SK-N-SH (cell line): ENCODE measurements at regions not wholly inside any gene's neighbourhood (a gene's known extent, or its start where the extent isn't known, plus 50 kb on each side); places are given as distances from the start of the nearest gene placed in this dataset.

Experiments used
- FOXJ3 ChIP-seq: sonication (generic); formaldehyde crosslinking; IDR thresholded peaks from 2 replicates; pipeline ENCODE4 v1.5.1; 2020; ENCODE audit warnings: mild to moderate bottlenecking, missing genetic modification reagents
- POLR2AphosphoS5 ChIP-seq: IDR thresholded peaks from 2 replicates; pipeline ENCODE4 v1.6.1; 2012; ENCODE audit warnings: low read depth, low read length
- RAD21 ChIP-seq: IDR thresholded peaks from 2 replicates; pipeline ENCODE4 v1.6.1; 2012; ENCODE audit warnings: mild to moderate bottlenecking, low read length
- RCOR1 ChIP-seq: fragments of 150-350 bp; IDR thresholded peaks from 2 replicates; pipeline ENCODE4 v1.6.1; 2017; ENCODE audit warnings: antibody characterized with exemption, low read length
- TF ChIP-seq, protein P1 (sequence below): fragments of 200-600 bp; sonication (generic); IDR thresholded peaks from 2 replicates; pipeline ENCODE4 v1.6.1; 2017; ENCODE audit warnings: antibody characterized with exemption, mild to moderate bottlenecking, moderate library complexity
- TF ChIP-seq, protein P2 (sequence below): fragments of 150-350 bp; IDR thresholded peaks from 2 replicates; pipeline ENCODE4 v1.6.1; 2017; ENCODE audit warnings: antibody characterized with exemption, low read length, low read depth, borderline replicate concordance
- TF ChIP-seq, protein P3 (sequence below): IDR thresholded peaks from 2 replicates; pipeline ENCODE4 v1.6.1; 2012; ENCODE audit warnings: mild to moderate bottlenecking, low read depth, low read length, moderate library complexity

DNA sequence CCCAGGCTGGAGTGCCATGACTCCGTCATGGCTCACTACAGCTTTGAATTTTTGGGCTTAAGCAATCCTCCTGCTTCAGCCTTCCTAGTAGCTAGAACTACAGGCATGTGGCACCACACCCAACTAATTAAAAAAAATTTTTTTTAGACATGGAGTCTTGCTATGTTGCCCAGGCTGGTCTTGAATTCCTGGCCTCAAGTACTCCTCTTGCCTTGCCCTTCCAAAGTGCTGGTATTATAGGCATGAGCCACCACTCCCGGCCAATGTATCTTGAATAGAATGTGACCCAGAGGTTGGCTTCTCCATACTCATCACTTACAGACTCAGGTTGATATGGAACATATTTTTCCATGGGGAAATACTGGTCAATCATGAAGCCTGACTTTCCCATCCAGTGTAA lies 51.2 kb upstream of the JAK2 start:
- TF ChIP-seq FOXJ3 (CRISPR knock-in tag) (no peak), RCOR1 (no peak), POLR2AphosphoS5 (no peak), RAD21 (no peak)
- TF ChIP-seq, protein P1, sequence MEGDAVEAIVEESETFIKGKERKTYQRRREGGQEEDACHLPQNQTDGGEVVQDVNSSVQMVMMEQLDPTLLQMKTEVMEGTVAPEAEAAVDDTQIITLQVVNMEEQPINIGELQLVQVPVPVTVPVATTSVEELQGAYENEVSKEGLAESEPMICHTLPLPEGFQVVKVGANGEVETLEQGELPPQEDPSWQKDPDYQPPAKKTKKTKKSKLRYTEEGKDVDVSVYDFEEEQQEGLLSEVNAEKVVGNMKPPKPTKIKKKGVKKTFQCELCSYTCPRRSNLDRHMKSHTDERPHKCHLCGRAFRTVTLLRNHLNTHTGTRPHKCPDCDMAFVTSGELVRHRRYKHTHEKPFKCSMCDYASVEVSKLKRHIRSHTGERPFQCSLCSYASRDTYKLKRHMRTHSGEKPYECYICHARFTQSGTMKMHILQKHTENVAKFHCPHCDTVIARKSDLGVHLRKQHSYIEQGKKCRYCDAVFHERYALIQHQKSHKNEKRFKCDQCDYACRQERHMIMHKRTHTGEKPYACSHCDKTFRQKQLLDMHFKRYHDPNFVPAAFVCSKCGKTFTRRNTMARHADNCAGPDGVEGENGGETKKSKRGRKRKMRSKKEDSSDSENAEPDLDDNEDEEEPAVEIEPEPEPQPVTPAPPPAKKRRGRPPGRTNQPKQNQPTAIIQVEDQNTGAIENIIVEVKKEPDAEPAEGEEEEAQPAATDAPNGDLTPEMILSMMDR, result no peak
- TF ChIP-seq, protein P2, sequence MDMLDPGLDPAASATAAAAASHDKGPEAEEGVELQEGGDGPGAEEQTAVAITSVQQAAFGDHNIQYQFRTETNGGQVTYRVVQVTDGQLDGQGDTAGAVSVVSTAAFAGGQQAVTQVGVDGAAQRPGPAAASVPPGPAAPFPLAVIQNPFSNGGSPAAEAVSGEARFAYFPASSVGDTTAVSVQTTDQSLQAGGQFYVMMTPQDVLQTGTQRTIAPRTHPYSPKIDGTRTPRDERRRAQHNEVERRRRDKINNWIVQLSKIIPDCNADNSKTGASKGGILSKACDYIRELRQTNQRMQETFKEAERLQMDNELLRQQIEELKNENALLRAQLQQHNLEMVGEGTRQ, result no peak
- TF ChIP-seq, protein P3, sequence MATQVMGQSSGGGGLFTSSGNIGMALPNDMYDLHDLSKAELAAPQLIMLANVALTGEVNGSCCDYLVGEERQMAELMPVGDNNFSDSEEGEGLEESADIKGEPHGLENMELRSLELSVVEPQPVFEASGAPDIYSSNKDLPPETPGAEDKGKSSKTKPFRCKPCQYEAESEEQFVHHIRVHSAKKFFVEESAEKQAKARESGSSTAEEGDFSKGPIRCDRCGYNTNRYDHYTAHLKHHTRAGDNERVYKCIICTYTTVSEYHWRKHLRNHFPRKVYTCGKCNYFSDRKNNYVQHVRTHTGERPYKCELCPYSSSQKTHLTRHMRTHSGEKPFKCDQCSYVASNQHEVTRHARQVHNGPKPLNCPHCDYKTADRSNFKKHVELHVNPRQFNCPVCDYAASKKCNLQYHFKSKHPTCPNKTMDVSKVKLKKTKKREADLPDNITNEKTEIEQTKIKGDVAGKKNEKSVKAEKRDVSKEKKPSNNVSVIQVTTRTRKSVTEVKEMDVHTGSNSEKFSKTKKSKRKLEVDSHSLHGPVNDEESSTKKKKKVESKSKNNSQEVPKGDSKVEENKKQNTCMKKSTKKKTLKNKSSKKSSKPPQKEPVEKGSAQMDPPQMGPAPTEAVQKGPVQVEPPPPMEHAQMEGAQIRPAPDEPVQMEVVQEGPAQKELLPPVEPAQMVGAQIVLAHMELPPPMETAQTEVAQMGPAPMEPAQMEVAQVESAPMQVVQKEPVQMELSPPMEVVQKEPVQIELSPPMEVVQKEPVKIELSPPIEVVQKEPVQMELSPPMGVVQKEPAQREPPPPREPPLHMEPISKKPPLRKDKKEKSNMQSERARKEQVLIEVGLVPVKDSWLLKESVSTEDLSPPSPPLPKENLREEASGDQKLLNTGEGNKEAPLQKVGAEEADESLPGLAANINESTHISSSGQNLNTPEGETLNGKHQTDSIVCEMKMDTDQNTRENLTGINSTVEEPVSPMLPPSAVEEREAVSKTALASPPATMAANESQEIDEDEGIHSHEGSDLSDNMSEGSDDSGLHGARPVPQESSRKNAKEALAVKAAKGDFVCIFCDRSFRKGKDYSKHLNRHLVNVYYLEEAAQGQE, result no peak
